Hepatocyte (in vitro differentiated cells): ENCODE measurements at regions not wholly inside any gene's neighbourhood (a gene's known extent, or its start where the extent isn't known, plus 50 kb on each side); places are given as distances from the start of the nearest gene placed in this dataset.

ENCODE experiments used
- DNase-seq: peaks from one replicate; pipeline ENCODE4 v3.0.0-alpha.2; 2016; ENCODE audit warnings: low spot score
- H2AFZ ChIP-seq: fragments of 200-600 bp; sonication (generic); 2 replicates; pipeline ENCODE4 v1.6.0; 2016; ENCODE audit warnings: antibody characterized with exemption, mild to moderate bottlenecking
- H3K27ac ChIP-seq: fragments of 200-600 bp; sonication (generic); 2 replicates; pipeline ENCODE4 v1.5.1; 2016; ENCODE audit warnings: mild to moderate bottlenecking
- H3K27me3 ChIP-seq: fragments of 200-600 bp; sonication (generic); 2 replicates; pipeline ENCODE4 v1.6.1; 2016
- H3K36me3 ChIP-seq: fragments of 200-600 bp; sonication (generic); replicated peaks from 2 replicates; pipeline ENCODE4 v1.5.1; 2016; ENCODE audit warnings: low read depth; ENCODE audit not compliant: insufficient read depth
- H3K4me1 ChIP-seq: fragments of 200-600 bp; sonication (generic); 2 replicates; pipeline ENCODE4 v1.5.1; 2016; ENCODE audit warnings: mild to moderate bottlenecking, moderate library complexity; ENCODE audit not compliant: insufficient read depth
- H3K4me2 ChIP-seq: fragments of 200-600 bp; sonication (generic); 2 replicates; pipeline ENCODE4 v1.6.0; 2016
- H3K4me3 ChIP-seq: fragments of 200-600 bp; sonication (generic); 2 replicates; pipeline ENCODE4 v1.5.1; 2016; ENCODE audit warnings: mild to moderate bottlenecking
- H3K79me2 ChIP-seq: fragments of 200-600 bp; sonication (generic); 2 replicates; pipeline ENCODE4 v1.6.0; 2017; ENCODE audit warnings: mild to moderate bottlenecking
- H3K9me2 ChIP-seq: fragments of 200-600 bp; sonication (generic); replicated peaks from 2 replicates; pipeline ENCODE4 v1.6.0; 2017; ENCODE audit warnings: mild to moderate bottlenecking; ENCODE audit not compliant: insufficient read depth
- H3K9me3 ChIP-seq: fragments of 200-600 bp; sonication (generic); 2 replicates; pipeline ENCODE4 v1.5.1; 2016; ENCODE audit warnings: low read depth, mild to moderate bottlenecking
- H4K20me1 ChIP-seq: fragments of 200-600 bp; sonication (generic); 2 replicates; pipeline ENCODE4 v1.6.0; 2016; ENCODE audit warnings: mild to moderate bottlenecking; ENCODE audit not compliant: insufficient read depth, poor library complexity, severe bottlenecking
- EZH2 ChIP-seq: fragments of 200-600 bp; sonication (generic); IDR thresholded peaks from 2 replicates; pipeline ENCODE4 v1.6.1; 2016; ENCODE audit warnings: antibody characterized with exemption, mild to moderate bottlenecking, borderline replicate concordance
- EZH2phosphoT487 ChIP-seq: fragments of 200-600 bp; sonication (generic); IDR thresholded peaks from one replicate; pipeline ENCODE4 v1.6.1; 2018; ENCODE audit warnings: antibody characterized with exemption, mild to moderate bottlenecking, low read depth, moderate library complexity; ENCODE audit not compliant: unreplicated experiment, severe bottlenecking
- WGBS: methylation state at CpG from one replicate; pipeline ENCODE4 v1.1.6; 2016; ENCODE audit warnings: low lambda C conversion rate; ENCODE audit errors: missing lambda C conversion rate; 5-methylcytosine and 5-hydroxymethylcytosine counted together
- TF ChIP-seq, protein P1 (sequence below): fragments of 200-600 bp; sonication (generic); IDR thresholded peaks from 2 replicates; pipeline ENCODE4 v1.5.1; 2016; ENCODE audit warnings: antibody characterized with exemption, mild to moderate bottlenecking; ENCODE audit not compliant: poor library complexity

DNA sequence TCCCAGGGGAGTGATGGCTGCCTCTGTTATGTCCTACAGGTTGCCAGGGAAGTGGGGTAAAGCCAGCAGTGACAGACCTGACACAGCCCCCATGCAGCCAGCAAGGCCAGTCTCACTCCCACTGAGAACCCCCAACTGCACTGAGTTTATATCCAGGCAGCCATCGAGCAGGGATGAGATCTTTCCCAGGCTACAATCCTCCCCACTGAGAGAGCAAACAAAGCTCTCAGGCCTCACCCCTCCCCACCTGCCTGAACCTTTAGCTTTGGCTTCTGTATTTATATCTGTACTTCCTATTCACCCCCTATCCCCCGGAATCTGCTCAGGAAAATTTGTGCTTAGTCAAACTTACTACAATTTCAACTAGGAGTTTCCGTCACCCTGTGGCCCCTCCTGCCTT, 284.1 kb downstream of the FAM170A start:
- no peaks in the 10 kb centered on the region for H3K79me2 ChIP-seq
- no peak for DNase-seq
- 56% methylated on average over 3 of the region's 3 CpGs for WGBS

DNA sequence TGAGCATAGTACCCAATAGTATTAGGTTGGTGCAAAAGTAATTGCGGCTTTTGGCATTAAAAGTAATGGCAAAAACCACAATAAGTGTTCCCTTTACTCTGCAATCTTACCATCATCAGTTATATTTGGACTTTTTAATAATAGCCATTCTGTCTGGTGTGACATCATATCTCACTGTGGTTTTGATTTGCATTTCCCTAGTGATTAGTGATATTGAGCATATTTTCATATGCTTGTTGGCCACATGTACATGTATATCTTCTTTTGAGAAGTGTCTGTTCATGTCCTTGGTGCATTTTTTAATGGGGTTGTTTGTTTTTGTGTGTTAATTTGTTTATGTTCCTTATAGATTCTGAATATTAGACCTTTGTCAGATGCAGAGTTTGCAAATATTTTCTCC, 289.9 kb downstream of the FAM170A start:
- no peaks in the 10 kb centered on the region for H3K79me2 ChIP-seq
- H3K4me1 ChIP-seq = peaks cover 6% of the 10 kb centered on the region
- H3K36me3 ChIP-seq = no peaks in the 10 kb centered on the region
- no peak overlapping the region for H3K27ac ChIP-seq
- no peaks in the 10 kb centered on the region for H3K9me2 ChIP-seq
- no peak overlapping the region for H3K4me3 ChIP-seq
- TF ChIP-seq EZH2 = no peak
- TF ChIP-seq, protein P1, sequence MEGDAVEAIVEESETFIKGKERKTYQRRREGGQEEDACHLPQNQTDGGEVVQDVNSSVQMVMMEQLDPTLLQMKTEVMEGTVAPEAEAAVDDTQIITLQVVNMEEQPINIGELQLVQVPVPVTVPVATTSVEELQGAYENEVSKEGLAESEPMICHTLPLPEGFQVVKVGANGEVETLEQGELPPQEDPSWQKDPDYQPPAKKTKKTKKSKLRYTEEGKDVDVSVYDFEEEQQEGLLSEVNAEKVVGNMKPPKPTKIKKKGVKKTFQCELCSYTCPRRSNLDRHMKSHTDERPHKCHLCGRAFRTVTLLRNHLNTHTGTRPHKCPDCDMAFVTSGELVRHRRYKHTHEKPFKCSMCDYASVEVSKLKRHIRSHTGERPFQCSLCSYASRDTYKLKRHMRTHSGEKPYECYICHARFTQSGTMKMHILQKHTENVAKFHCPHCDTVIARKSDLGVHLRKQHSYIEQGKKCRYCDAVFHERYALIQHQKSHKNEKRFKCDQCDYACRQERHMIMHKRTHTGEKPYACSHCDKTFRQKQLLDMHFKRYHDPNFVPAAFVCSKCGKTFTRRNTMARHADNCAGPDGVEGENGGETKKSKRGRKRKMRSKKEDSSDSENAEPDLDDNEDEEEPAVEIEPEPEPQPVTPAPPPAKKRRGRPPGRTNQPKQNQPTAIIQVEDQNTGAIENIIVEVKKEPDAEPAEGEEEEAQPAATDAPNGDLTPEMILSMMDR = no peak
- no peak for TF ChIP-seq EZH2phosphoT487
- H3K9me3 ChIP-seq = no peaks in the 10 kb centered on the region
- H3K27me3 ChIP-seq = no peaks in the 10 kb centered on the region
- H4K20me1 ChIP-seq = no peaks in the 10 kb centered on the region
- no peak overlapping the region for H3K4me2 ChIP-seq
- H2AFZ ChIP-seq = no peak overlapping the region
- WGBS = 97% methylated on average over 1 of the region's 1 CpG
- DNase-seq = no peak

More for the DNA sequence above, 284.1 kb downstream of the FAM170A start:
- H3K36me3 ChIP-seq = no peaks in the 10 kb centered on the region
- no peak overlapping the region for H3K4me2 ChIP-seq
- peaks cover 9% of the 10 kb centered on the region for H3K4me1 ChIP-seq
- no peaks in the 10 kb centered on the region for H3K9me2 ChIP-seq
- no peaks in the 10 kb centered on the region for H4K20me1 ChIP-seq
- H3K27ac ChIP-seq = peak overlapping the region; percentile 78
- H2AFZ ChIP-seq = peak overlapping the region; percentile 34
- no peaks in the 10 kb centered on the region for H3K27me3 ChIP-seq
- no peak for TF ChIP-seq EZH2
- TF ChIP-seq EZH2phosphoT487 = no peak
- TF ChIP-seq, protein P1 = no peak
- no peak overlapping the region for H3K4me3 ChIP-seq
- H3K9me3 ChIP-seq = no peaks in the 10 kb centered on the region

DNA sequence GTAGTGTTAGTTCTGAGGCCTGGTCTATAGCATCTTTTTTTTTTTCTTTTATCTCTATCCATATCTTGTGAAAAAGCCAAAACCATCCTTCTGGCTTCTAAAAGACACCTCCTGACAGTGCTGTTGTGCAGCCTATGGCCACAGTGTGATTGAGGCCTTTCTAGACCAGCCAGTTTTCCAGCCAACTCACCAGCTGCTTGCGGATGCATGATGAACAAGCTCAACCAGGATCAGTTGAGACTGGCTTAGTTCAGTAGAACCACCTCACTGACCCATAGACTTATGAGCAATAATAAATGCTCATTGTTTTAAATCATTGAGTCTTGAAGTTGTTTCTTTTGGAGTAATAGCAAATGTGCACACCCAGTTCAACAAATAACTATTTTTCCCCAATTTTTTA, 296.9 kb downstream of the FAM170A start:
- Histone ChIP-seq H3K9me2 (no peaks in the 10 kb centered on the region), H4K20me1 (no peaks in the 10 kb centered on the region), H3K36me3 (no peaks in the 10 kb centered on the region), H3K4me3 (no peak overlapping the region), H3K4me2 (no peak overlapping the region), H3K27me3 (no peaks in the 10 kb centered on the region), H3K4me1 (no peaks in the 10 kb centered on the region), H3K27ac (no peak overlapping the region), H3K79me2 (no peaks in the 10 kb centered on the region), H3K9me3 (no peaks in the 10 kb centered on the region), H2AFZ (no peak overlapping the region)
- DNase-seq = no peak
- 100% methylated on average over 1 of the region's 1 CpG for WGBS
- TF ChIP-seq EZH2phosphoT487 (no peak), EZH2 (no peak)
- TF ChIP-seq, protein P1 = no peak

DNA sequence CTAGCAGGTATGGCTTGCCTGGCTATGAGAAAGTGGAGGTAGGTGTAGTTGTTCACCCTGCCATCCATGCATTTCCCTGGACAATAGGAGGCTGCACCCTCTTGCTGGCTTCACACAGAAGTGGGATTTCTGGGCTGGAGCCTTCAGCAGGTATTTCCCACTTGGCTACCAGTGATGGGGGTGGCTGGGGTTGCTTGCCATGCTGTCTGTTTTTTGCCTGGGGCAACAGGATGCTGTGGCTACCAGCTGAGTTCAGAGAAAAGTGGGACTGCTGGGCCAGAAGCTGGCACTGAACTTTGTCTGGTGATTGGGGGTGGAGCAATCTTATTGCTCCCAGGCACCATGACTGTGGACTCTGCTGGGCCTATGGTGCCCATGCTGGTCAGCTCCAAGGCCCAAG, 299.6 kb downstream of the FAM170A start:
- Histone ChIP-seq H3K27ac (no peak overlapping the region), H3K4me3 (no peak overlapping the region), H3K4me2 (no peak overlapping the region), H3K4me1 (no peaks in the 10 kb centered on the region), H4K20me1 (no peaks in the 10 kb centered on the region), H3K79me2 (no peaks in the 10 kb centered on the region), H3K27me3 (no peaks in the 10 kb centered on the region), H3K9me2 (no peaks in the 10 kb centered on the region), H2AFZ (no peak overlapping the region), H3K9me3 (no peaks in the 10 kb centered on the region), H3K36me3 (no peaks in the 10 kb centered on the region)
- TF ChIP-seq, protein P1 = no peak
- no peak for TF ChIP-seq EZH2
- no peak for TF ChIP-seq EZH2phosphoT487
- no peak for DNase-seq
